ENCODE measurements at regions not wholly inside any gene's neighbourhood (a gene's known extent, or its start where the extent isn't known, plus 50 kb on each side); places are given as distances from the start of the nearest gene placed in this dataset.

GRCh38 chrX:27039332-27039731, 423.8 kb downstream of the PPP4R3C start (continued):
- TF ChIP-seq JUNB (IDR thresholded peaks at IDR 0.05) (no peak), DPF2 (IDR thresholded peaks at IDR 0.05) (no peak), HDGF (IDR thresholded peaks at IDR 0.05) (no peak), EED (IDR thresholded peaks at IDR 0.05; ENCODE audit: low read depth) (no peak), RBBP5 (conservative IDR thresholded peaks at IDR 0.05) (no peak), SUZ12 (IDR thresholded peaks at IDR 0.05; ENCODE audit: unreplicated experiment) (no peak), MEF2A (IDR thresholded peaks at IDR 0.05; ENCODE audit: insufficient read depth, low read depth, low read length) (no peak), ZNF687 (IDR thresholded peaks at IDR 0.05) (no peak), ELK1 (IDR thresholded peaks at IDR 0.05; ENCODE audit: low read depth, low read length) (no peak), CREB1 (IDR thresholded peaks at IDR 0.05; ENCODE audit: low read depth) (no peak), ZNF622 (IDR thresholded peaks at IDR 0.05) (no peak), SRF (IDR thresholded peaks at IDR 0.05; ENCODE audit: low read depth in 2 of 2, low read length in 2 of 2) (no peak), PRDM15 (CRISPR knock-in tag; IDR thresholded peaks at IDR 0.05) (no peak)
- TF ChIP-seq, protein P1, sequence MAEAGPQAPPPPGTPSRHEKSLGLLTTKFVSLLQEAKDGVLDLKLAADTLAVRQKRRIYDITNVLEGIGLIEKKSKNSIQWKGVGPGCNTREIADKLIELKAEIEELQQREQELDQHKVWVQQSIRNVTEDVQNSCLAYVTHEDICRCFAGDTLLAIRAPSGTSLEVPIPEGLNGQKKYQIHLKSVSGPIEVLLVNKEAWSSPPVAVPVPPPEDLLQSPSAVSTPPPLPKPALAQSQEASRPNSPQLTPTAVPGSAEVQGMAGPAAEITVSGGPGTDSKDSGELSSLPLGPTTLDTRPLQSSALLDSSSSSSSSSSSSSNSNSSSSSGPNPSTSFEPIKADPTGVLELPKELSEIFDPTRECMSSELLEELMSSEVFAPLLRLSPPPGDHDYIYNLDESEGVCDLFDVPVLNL (IDR thresholded peaks at IDR 0.05; ENCODE audit: low read depth, low read length), result no peak
- TF ChIP-seq, protein P2, sequence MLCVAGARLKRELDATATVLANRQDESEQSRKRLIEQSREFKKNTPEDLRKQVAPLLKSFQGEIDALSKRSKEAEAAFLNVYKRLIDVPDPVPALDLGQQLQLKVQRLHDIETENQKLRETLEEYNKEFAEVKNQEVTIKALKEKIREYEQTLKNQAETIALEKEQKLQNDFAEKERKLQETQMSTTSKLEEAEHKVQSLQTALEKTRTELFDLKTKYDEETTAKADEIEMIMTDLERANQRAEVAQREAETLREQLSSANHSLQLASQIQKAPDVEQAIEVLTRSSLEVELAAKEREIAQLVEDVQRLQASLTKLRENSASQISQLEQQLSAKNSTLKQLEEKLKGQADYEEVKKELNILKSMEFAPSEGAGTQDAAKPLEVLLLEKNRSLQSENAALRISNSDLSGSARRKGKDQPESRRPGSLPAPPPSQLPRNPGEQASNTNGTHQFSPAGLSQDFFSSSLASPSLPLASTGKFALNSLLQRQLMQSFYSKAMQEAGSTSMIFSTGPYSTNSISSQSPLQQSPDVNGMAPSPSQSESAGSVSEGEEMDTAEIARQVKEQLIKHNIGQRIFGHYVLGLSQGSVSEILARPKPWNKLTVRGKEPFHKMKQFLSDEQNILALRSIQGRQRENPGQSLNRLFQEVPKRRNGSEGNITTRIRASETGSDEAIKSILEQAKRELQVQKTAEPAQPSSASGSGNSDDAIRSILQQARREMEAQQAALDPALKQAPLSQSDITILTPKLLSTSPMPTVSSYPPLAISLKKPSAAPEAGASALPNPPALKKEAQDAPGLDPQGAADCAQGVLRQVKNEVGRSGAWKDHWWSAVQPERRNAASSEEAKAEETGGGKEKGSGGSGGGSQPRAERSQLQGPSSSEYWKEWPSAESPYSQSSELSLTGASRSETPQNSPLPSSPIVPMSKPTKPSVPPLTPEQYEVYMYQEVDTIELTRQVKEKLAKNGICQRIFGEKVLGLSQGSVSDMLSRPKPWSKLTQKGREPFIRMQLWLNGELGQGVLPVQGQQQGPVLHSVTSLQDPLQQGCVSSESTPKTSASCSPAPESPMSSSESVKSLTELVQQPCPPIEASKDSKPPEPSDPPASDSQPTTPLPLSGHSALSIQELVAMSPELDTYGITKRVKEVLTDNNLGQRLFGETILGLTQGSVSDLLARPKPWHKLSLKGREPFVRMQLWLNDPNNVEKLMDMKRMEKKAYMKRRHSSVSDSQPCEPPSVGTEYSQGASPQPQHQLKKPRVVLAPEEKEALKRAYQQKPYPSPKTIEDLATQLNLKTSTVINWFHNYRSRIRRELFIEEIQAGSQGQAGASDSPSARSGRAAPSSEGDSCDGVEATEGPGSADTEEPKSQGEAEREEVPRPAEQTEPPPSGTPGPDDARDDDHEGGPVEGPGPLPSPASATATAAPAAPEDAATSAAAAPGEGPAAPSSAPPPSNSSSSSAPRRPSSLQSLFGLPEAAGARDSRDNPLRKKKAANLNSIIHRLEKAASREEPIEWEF (IDR thresholded peaks at IDR 0.05; ENCODE audit: insufficient replicate concordance, low read depth, low read length), result no peak

All from GM12878 (cell line).